ENCODE measurements at regions not wholly inside any gene's neighbourhood (a gene's known extent, or its start where the extent isn't known, plus 50 kb on each side); places are given as distances from the start of the nearest gene placed in this dataset.
A peak's percentile ranks its signal among the peaks of the same experiment; 100 is the strongest.
"Not testable (repeated sequence)": the region's sequence is repeated elsewhere in the genome, so short reads cannot be mapped to it uniquely, and the experiment has no call there.

DNA sequence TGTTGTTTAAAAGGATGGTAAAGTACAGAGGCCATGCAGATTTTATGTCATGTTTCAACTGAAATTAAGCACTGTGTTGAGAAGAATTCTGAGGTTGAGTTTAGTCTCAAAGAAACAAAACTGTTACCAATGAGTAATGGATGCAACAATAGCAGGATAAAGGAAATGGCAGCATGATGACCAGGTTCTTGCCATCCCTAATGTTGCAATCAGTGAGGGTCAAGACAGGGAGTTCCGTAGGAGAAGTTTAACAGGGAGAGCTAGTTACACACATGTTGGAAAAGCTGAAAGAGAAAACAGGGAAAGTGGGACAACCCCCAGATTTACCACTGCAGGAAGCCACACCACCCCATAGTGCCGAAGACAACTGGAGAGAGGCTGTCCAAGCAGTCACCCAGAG is 343.8 kb upstream of the EPHA4 start:
- no peak for DNase-seq (ENCODE audit: low read depth)

GRCh38 chr2:221914334-221914880 is 342.3 kb upstream of the EPHA4 start:
- no peak for DNase-seq (ENCODE audit: low read depth)

- no peak for DNase-seq (ENCODE audit: low read depth)
Measured at GRCh38 chr2:221911890-221912289, 339.8 kb upstream of the EPHA4 start.

- DNase-seq (ENCODE audit: low read depth) = no peak
Measured at GRCh38 chr2:221911321-221911720, 339.2 kb upstream of the EPHA4 start.

GRCh38 chr2:221908518-221908917 is 336.4 kb upstream of the EPHA4 start:
- DNase-seq (ENCODE audit: low read depth) = no peak

- DNase-seq (ENCODE audit: low read depth) = no peak
Measured at GRCh38 chr2:221897718-221898117, 325.6 kb upstream of the EPHA4 start.

GRCh38 chr2:221896505-221897151 is 324.5 kb upstream of the EPHA4 start:
- DNase-seq (ENCODE audit: low read depth) = peak; percentile 16

GRCh38 chr2:221895366-221896121 is 323.4 kb upstream of the EPHA4 start:
- no peak for DNase-seq (ENCODE audit: low read depth)

DNA sequence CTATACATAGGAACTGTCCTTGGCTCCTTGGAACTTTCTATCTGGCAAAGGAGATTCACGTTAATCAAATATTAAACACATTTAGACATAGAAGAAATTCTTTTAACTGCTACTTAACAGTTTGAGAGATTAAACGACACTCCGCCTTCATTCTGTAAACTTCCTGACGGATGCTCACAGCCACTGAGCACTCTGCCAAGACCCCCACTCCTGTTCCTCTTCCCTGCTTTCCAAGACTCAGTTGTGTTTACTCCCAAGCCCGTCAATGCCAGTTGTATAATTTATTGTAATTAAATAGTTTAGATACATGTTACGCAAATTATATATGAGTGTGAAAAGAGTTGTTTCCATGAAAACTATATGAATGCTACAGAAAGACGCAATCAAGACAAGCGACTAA is 321.4 kb upstream of the EPHA4 start:
- no peak for DNase-seq (ENCODE audit: low read depth)

GRCh38 chr2:221892006-221892405 is 319.9 kb upstream of the EPHA4 start:
- DNase-seq (ENCODE audit: low read depth) = not testable (repeated sequence)

- no peak for DNase-seq (ENCODE audit: low read depth)
Measured at GRCh38 chr2:221883976-221884375, 311.9 kb upstream of the EPHA4 start.

DNA sequence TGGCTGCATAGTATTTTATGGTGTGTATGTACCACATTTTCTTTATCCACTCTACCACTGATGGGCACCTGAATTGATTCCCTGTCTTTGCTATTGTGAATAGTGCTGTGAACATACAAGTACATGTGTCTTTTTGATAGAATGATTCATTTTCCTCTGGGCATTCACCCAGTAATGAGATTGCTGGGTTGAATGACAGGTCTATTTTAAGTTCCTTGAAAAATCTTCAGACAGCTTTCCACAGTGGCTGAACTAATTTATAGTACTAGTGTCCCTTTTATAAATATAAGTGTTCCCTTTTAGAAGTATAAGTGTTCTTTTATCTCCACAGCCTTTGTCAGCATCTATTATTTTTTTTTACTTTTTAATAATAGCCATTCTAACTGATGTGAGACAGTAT is 303.9 kb upstream of the EPHA4 start:
- no peak for DNase-seq (ENCODE audit: low read depth)

- DNase-seq (ENCODE audit: low read depth) = no peak
Measured at GRCh38 chr2:221874444-221874843, 302.3 kb upstream of the EPHA4 start.

DNA sequence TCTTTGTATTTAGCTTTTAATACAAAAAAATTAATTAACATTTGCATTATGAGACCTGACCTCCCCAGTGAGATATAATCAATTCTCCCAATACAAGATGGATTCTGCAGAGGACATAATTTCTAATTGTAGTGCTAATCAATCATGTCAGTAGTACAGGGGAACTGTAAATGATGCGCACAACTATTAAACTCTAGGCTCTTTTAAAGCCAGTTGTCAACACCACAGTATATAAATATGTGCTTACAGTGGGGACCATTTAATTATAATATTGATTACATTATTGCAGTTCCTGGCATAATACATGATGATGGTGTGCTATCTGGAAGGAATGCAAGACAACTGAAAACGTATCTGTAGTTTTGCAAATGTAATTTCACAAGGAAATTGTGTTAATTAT is 285.6 kb upstream of the EPHA4 start:
- no peak for DNase-seq (ENCODE audit: low read depth)

DNA sequence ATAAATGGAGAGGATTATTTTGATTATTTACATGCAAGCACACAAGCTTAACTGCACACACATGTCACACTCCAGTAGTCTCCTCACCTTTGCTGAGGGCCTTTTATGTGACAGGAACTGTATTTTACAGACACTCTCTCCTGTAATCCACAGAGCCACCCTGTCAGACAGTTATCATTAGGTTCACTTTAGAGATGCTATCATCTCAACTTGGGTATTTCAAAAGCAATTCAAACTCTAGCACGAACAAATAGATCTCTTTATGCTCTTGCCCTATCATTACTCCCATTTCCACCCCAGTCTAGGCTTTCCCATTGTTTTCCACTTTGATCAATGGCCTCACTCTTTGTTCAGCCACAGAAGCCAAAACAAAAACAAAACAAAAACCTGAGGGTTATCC is 281.2 kb upstream of the EPHA4 start:
- no peak for DNase-seq (ENCODE audit: low read depth)

GRCh38 chr2:221851531-221852045 is 279.5 kb upstream of the EPHA4 start:
- peak; percentile 25 for DNase-seq (ENCODE audit: low read depth)

GRCh38 chr2:221850076-221850475 is 278.0 kb upstream of the EPHA4 start:
- peak; percentile 2 for DNase-seq (ENCODE audit: low read depth)

DNA sequence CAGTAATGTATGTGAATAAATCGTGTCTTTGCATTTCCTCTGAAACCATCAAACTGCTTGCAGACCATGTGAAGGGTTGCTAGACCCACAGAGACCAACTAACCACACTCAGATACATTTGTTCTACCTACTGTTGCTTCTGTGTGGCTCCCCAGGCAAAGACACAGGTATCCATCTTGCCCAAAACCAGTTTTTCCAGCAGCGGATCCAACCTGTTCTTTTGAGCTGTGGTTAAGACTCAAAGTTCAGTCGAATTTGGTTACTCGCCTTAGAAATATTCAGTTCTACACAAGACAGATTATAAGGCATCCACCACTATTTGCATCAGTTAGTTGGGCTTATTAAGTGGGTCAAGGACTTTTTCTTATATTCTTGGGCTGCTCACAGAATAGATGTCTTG is 276.2 kb upstream of the EPHA4 start:
- no peak for DNase-seq (ENCODE audit: low read depth)

- DNase-seq (ENCODE audit: low read depth) = no peak
Measured at GRCh38 chr2:221845021-221845365, 272.9 kb upstream of the EPHA4 start.

GRCh38 chr2:221844212-221845020 is 272.3 kb upstream of the EPHA4 start:
- no peak for DNase-seq (ENCODE audit: low read depth)

DNA sequence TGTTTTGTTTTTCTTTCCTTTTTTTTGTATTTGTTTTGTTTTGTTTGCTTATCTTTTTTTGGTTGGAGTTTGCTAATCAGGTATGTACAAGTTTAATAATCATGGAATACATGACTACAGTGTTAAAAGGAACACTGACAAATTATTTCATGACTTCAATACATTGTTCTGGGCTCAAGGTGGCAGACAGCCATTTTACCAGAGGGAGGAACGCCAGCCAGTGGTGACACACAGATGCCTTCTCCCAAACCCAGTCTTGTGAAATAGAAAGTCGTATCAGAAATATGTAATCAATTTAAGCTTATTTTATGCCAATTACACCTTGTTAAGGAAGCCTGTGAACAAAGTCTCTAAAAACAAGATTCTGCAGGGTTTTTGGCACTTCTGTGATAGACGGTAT is 264.0 kb upstream of the EPHA4 start:
- no peak for DNase-seq (ENCODE audit: low read depth)

- DNase-seq (ENCODE audit: low read depth) = no peak
Measured at GRCh38 chr2:221833966-221834365, 261.9 kb upstream of the EPHA4 start.
